SK-N-SH (cell line): ENCODE measurements at regions not wholly inside any gene's neighbourhood (a gene's known extent, or its start where the extent isn't known, plus 50 kb on each side); places are given as distances from the start of the nearest gene placed in this dataset.

ENCODE experiments used
- CTCF ChIA-PET: fragments of 300-600, 350-600 bp; formaldehyde crosslinking; extraction: SDS; loops from one replicate; lab custom pipeline; 2021; lab: Yijun Ruan, JAX
- POLR2A ChIA-PET: fragments of 350-600 bp; sonication (Branson Sonifier 250); formaldehyde crosslinking; extraction: SDS; loops from one replicate; lab custom pipeline; 2020; ENCODE audit warnings: antibody characterized with exemption, inconsistent platforms; lab: Yijun Ruan, JAX
- DNase-seq: peaks from one replicate; pipeline ENCODE4 v3.0.0; 2012
- H2AFZ ChIP-seq: fragments of 200-600 bp; sonication (generic); 2 replicates; pipeline ENCODE4 v1.8.1; 2016; ENCODE audit warnings: antibody characterized with exemption, mild to moderate bottlenecking, low read depth
- H3F3A ChIP-seq: fragments of 200-600 bp; sonication (generic); replicated peaks from 2 replicates; pipeline ENCODE3; 2016; ENCODE audit warnings: antibody characterized with exemption, mild to moderate bottlenecking; ENCODE audit not compliant: insufficient read depth
- H3K27ac ChIP-seq, 2 experiments: fragments of 200-500 bp in 1 of 2; fragments of 200-600 bp in 1 of 2; sonication (Bioruptor generic) in 1 of 2; sonication (generic), shearing (Covaris generic) in 1 of 2; 2 replicates each; pipeline versions ENCODE4 v1.5.1 to v1.6.1; 2014 to 2016; ENCODE audit warnings: low read depth in 2 of 2, inconsistent platforms in 1 of 2, low read length in 1 of 2, mild to moderate bottlenecking in 1 of 2, mixed read lengths in 1 of 2
- H3K27me3 ChIP-seq: fragments of 200-600 bp; sonication (generic), shearing (Covaris generic); 2 replicates; pipeline ENCODE4 v1.6.1; 2016; ENCODE audit warnings: mixed run types; ENCODE audit not compliant: insufficient read depth
- H3K36me3 ChIP-seq, 2 experiments: fragments of 200-500 bp in 1 of 2; fragments of 200-600 bp in 1 of 2; sonication (Bioruptor generic) in 1 of 2; sonication (generic) in 1 of 2; replicated peaks in 1 of 2; 2 replicates each; pipeline versions ENCODE3 to v1.5.1; 2014 to 2016; ENCODE audit warnings: low read length in 1 of 2, mild to moderate bottlenecking in 1 of 2; ENCODE audit not compliant: insufficient read depth in 2 of 2, control insufficient read depth in 1 of 2
- H3K4me1 ChIP-seq, 2 experiments: fragments of 200-500 bp in 1 of 2; fragments of 200-600 bp in 1 of 2; sonication (Bioruptor generic) in 1 of 2; sonication (generic), shearing (Covaris generic) in 1 of 2; 2 replicates each; pipeline versions ENCODE4 v1.5.1 to v1.6.1; 2014 to 2016; ENCODE audit warnings: low read depth in 1 of 2, low read length in 1 of 2, mixed run types in 1 of 2; ENCODE audit not compliant: insufficient read depth in 2 of 2, control insufficient read depth in 1 of 2
- H3K4me2 ChIP-seq: fragments of 200-600 bp; sonication (generic), shearing (Covaris generic); 2 replicates; pipeline ENCODE4 v1.6.1; 2017; ENCODE audit warnings: mixed run types
- H3K4me3 ChIP-seq, 2 experiments: fragments of 200-500 bp in 1 of 2; fragments of 200-600 bp in 1 of 2; sonication (Bioruptor generic) in 1 of 2; sonication (generic), shearing (Covaris generic) in 1 of 2; 2 replicates each; pipeline versions ENCODE4 v1.5.1 to v1.8.1; 2014 to 2016; ENCODE audit warnings: low read depth in 2 of 2, inconsistent platforms in 1 of 2, low read length in 1 of 2, mild to moderate bottlenecking in 1 of 2, mixed read lengths in 1 of 2, moderate library complexity in 1 of 2
- H3K79me2 ChIP-seq: fragments of 200-600 bp; sonication (generic); 2 replicates; pipeline ENCODE4 v1.8.1; 2017; ENCODE audit warnings: mild to moderate bottlenecking; ENCODE audit not compliant: insufficient read depth
- H3K9ac ChIP-seq: fragments of 200-600 bp; sonication (generic); 2 replicates; pipeline ENCODE4 v1.6.1; 2017; ENCODE audit warnings: mixed run types
- H3K9me2 ChIP-seq: fragments of 200-600 bp; sonication (generic); 2 replicates; pipeline ENCODE4 v1.6.1; 2017; ENCODE audit warnings: mixed run types
- H3K9me3 ChIP-seq: fragments of 200-600 bp; sonication (generic); 2 replicates; pipeline ENCODE4 v1.6.1; 2017; ENCODE audit warnings: mixed run types, mild to moderate bottlenecking, moderate library complexity
- H4K20me1 ChIP-seq: fragments of 200-600 bp; sonication (generic); 2 replicates; pipeline ENCODE4 v1.6.1; 2017; ENCODE audit warnings: mild to moderate bottlenecking, mixed run types; ENCODE audit not compliant: insufficient read depth
- EP300 ChIP-seq, 2 experiments: IDR thresholded peaks; 2 replicates each; pipeline versions ENCODE4 v1.4.0 to v1.6.1; 2012; ENCODE audit warnings: borderline replicate concordance in 1 of 2, low read depth in 1 of 2, low read length in 1 of 2
- EZH2phosphoT487 ChIP-seq: fragments of 200-600 bp; sonication (generic); IDR thresholded peaks from 2 replicates; pipeline ENCODE4 v1.6.1; 2017; ENCODE audit warnings: low read depth, mixed run types, mild to moderate bottlenecking, antibody characterized with exemption, moderate library complexity, borderline replicate concordance
- MEF2A ChIP-seq: IDR thresholded peaks from 2 replicates; pipeline ENCODE4 v1.4.0; 2012; ENCODE audit warnings: low read depth, borderline replicate concordance
- MXI1 ChIP-seq: IDR thresholded peaks from 2 replicates; pipeline ENCODE4 v1.6.1; 2012; ENCODE audit warnings: mild to moderate bottlenecking, low read depth, low read length, improper control_type of control experiment
- NFIC ChIP-seq: IDR thresholded peaks from 2 replicates; pipeline ENCODE4 v1.4.0; 2012; ENCODE audit warnings: borderline replicate concordance
- POLR2AphosphoS5 ChIP-seq: IDR thresholded peaks from 2 replicates; pipeline ENCODE4 v1.6.1; 2012; ENCODE audit warnings: low read depth, low read length
- REST ChIP-seq: IDR thresholded peaks from 2 replicates; pipeline ENCODE4 v1.6.1; 2012; ENCODE audit warnings: mild to moderate bottlenecking, low read depth, low read length, moderate library complexity
- RXRA ChIP-seq: IDR thresholded peaks from 2 replicates; pipeline ENCODE4 v1.4.0; 2012; ENCODE audit warnings: low read depth, mild to moderate bottlenecking, borderline replicate concordance
- SMC3 ChIP-seq: IDR thresholded peaks from 2 replicates; pipeline ENCODE4 v1.6.1; 2012; ENCODE audit warnings: low read depth, low read length, improper control_type of control experiment
- ZBTB33 ChIP-seq: IDR thresholded peaks from 2 replicates; pipeline ENCODE4 v1.4.0; 2012; ENCODE audit warnings: low read depth, borderline replicate concordance
- WGBS: methylation state at CpG from one replicate; pipeline ENCODE4 v1.1.6; 2017; ENCODE audit warnings: low lambda C conversion rate; 5-methylcytosine and 5-hydroxymethylcytosine counted together
- TF ChIP-seq, protein P1 (sequence below): IDR thresholded peaks from 2 replicates; pipeline ENCODE4; 2012
- TF ChIP-seq, protein P2 (sequence below): fragments of 150-350 bp; IDR thresholded peaks from 2 replicates; pipeline ENCODE4 v1.6.1; 2017; ENCODE audit warnings: antibody characterized with exemption, low read length, low read depth, borderline replicate concordance

DNA sequence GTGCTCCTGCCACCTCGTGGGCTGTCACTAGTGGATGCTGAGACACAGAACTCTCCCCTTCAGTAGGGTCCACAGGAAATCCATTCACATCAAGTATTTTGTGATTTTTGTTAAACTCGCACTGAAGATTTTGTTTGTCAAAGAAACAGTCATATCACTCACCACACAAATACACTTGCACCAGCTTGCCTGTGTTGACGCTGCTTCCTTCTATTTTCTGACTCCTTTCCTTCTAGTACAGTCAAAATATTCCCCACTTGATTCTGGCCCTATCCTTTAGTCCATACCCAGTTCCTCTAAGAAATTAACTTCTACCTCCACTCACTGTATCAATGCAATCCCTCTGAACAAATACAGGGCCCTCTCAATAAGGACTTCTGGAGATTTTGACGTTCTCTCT, 213.2 kb upstream of the ARL4C start:
- 52% methylated on average over 4 of the region's 4 CpGs for WGBS
- H3K9ac ChIP-seq: no peak overlapping the region
- no peaks in the 10 kb centered on the region for H3K79me2 ChIP-seq
- no peak overlapping the region for H3K4me2 ChIP-seq
- CTCF ChIA-PET: no interaction called here
- DNase-seq: no peak
- no peaks in the 10 kb centered on the region for H3F3A ChIP-seq
- H3K4me1 ChIP-seq: no peaks in the 10 kb centered on the region
- no peaks in the 10 kb centered on the region for H3K9me2 ChIP-seq
- POLR2A ChIA-PET: no interaction called here
- no peaks in the 10 kb centered on the region for H3K36me3 ChIP-seq
- TF ChIP-seq REST (no peak), EP300 (IDR thresholded peaks at IDR 0.05; ENCODE audit: borderline replicate concordance in 1 of 2, low read depth in 1 of 2, low read length in 1 of 2) (no peak), RXRA (no peak), EZH2phosphoT487 (no peak), MXI1 (no peak), MEF2A (no peak), ZBTB33 (no peak), POLR2AphosphoS5 (no peak), SMC3 (no peak), NFIC (no peak)
- TF ChIP-seq, protein P1, sequence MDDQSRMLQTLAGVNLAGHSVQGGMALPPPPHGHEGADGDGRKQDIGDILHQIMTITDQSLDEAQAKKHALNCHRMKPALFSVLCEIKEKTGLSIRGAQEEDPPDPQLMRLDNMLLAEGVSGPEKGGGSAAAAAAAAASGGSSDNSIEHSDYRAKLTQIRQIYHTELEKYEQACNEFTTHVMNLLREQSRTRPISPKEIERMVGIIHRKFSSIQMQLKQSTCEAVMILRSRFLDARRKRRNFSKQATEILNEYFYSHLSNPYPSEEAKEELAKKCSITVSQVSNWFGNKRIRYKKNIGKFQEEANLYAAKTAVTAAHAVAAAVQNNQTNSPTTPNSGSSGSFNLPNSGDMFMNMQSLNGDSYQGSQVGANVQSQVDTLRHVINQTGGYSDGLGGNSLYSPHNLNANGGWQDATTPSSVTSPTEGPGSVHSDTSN: no peak
- TF ChIP-seq, protein P2, sequence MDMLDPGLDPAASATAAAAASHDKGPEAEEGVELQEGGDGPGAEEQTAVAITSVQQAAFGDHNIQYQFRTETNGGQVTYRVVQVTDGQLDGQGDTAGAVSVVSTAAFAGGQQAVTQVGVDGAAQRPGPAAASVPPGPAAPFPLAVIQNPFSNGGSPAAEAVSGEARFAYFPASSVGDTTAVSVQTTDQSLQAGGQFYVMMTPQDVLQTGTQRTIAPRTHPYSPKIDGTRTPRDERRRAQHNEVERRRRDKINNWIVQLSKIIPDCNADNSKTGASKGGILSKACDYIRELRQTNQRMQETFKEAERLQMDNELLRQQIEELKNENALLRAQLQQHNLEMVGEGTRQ: no peak
- no peak overlapping the region for H2AFZ ChIP-seq
- no peak overlapping the region for H3K27ac ChIP-seq
- no peak overlapping the region for H3K4me3 ChIP-seq
- H4K20me1 ChIP-seq: no peaks in the 10 kb centered on the region
- no peaks in the 10 kb centered on the region for H3K9me3 ChIP-seq
- no peaks in the 10 kb centered on the region for H3K27me3 ChIP-seq
